Dedifferentiated amniotic fluid mesenchymal stem cell (primary cell): ENCODE measurements at regions not wholly inside any gene's neighbourhood (a gene's known extent, or its start where the extent isn't known, plus 50 kb on each side); places are given as distances from the start of the nearest gene placed in this dataset.
"Not testable (repeated sequence)": the region's sequence is repeated elsewhere in the genome, so short reads cannot be mapped to it uniquely, and the experiment has no call there.

Experiments
- DNase-seq: peaks from one replicate; pipeline ENCODE4 v3.0.0-alpha.2; 2016; ENCODE audit errors: extremely low spot score

DNA sequence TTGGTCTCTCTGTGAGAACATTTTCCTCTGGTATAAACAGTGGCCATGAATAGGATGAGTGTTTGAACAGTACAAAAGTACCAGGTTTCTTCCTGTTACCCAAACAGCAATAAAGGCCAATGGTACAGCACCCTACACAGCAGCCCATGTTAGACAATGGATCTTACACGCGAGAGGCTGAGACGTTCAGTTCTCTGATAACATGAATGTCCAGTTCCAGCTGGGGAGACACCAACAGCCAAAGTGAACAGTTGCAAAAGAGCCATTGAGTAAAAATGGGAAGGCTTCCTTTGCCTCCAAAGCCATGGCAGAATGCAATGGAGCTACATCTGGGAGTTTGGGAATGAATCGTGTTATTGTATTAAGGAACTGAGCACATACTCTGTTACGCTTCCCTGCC, 246.8 kb upstream of the SGK1 start:
- no peak for DNase-seq

DNA sequence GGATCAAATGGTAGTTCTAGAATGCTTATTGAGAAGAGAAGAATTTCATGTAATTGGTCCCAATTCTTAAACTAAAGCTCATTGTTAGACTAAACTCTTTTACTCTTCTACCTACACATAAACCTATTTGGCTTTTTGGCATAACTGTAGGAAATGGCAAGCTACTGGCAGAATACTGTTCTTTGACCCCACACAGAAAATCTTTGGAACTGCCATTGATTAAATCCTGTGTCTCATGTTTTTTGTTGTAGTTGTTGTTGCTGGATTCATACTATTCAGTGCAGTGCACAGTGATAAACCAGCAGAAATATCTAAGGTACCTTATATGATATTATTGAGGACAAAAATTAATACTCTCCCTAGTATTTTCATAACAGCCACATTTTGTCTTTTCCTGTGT, 242.1 kb upstream of the SGK1 start:
- no peak for DNase-seq

DNA sequence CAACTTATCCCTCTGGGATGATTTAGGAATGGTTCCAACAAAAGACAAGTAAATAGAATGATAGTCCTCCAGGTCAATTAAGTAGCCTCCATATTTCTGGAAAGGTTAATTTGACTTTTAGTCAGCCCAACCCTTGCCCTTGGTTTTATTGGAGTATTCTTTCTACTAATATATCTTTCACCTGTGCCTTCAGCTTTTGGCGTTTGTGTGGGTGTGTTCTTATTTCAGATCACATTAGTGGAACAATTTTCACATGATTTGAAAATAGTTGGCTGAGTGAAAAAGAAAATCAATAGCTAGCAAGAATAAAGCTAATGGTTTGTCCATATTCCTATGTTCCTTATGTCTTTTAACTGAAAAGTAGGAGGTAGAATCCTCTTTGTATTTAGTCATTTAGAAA, 239.6 kb upstream of the SGK1 start:
- DNase-seq: no peak

DNA sequence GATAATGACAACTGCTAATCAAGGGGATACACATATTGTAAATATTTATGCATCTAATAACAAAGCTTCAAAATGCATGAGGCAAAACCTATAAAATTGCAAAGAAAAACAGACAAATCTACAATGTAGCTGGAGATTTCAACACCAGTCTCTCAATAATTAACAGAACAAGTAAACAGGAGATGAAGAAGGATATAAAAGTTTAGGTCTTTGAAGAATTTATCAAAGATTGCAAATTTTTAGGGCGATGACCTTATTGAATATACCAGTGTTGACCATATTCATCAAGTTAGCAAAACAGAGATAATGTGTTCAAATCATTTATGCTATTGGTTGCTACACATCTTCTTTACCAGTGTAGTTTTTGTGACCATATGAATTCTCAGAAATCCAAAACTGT, 237.8 kb upstream of the SGK1 start:
- DNase-seq: no peak

DNA sequence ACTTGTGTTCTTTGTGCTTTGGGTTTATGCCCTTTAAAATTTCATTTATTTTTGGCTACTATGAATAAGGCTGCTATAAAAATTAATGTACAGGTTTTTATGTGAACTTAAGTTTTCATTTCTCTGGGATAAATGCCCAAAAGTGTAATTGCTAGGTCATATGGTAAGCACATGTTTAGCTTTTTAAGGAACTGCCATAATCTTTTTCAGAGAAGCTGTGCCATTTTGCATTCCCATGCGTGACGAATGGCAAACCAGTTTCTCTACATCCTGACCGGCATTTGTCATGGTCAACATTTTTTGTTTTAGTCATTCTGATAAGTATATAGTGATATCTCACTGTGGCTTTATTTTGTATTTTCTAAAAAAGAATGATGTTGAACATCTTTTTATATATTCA, 236.0 kb upstream of the SGK1 start:
- no peak for DNase-seq

DNA sequence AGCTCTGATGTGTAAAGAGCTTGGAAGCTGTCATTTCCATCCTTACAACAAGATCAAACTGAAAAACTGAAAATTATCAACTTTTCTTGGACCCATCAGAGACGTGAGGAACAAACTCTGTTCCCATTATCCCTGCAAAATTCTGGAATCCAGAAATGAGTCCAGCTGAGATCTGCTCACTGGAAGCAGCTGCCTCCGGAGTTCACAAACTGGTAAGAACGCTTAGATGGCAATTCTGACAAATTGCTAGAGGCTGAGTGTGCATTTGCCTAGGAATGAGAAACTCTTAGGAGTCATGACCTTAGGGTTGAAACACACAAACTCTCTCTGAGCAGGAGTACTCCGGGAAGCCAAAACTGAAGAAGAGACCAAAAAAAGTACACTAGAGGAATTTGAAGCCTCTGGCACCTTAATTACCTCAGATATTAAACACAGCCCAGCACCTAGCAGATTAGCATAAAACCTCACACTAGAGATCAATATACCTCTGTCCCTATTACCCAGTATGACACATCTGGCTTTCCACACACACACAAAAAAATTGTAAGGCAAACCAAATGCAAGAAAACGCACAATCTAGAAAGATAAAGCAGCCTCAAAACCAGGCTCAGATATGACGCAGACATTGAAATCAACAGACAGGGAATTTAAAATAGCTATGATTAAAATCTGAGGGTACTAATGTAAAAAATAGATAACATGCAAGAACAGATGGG, 233.5 kb upstream of the SGK1 start:
- DNase-seq: peak; percentile 24

DNA sequence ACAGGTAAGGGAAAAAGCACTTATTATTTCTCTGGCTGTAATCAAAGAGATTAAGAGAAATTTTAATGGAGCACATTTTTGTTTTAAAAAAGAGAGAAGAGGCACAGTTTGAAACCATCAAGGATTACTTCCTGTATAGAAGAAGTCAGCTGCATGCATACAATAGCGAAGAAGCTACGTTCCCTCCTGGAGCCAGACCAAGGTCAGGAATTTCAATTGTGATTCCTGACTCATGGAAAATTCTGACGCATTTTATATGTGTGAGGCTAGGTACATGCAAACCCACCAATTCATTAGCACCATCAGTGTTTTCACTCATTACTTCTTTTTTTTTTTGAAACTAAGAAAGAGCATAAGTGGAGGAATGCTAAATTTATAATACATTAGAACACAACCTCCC, 232.7 kb upstream of the SGK1 start:
- no peak for DNase-seq

DNA sequence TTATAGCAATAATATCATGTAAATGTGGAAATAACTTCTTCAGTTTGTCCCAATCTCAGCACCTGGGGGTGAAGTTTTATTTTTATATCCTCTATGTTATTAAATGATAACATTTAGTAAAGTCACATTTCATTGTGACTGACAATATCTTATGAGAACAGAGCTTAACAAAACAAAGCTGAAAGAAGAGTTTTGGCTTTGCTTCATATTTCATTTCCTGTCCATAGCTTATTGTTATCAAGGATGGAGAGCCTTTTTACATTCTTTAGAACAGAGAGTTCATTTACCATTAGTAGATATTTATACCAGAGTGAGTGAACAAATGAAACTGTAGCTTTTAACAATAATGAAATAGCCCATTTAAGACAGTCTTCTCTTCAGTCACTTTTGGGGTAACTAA, 231.9 kb upstream of the SGK1 start:
- no peak for DNase-seq

DNA sequence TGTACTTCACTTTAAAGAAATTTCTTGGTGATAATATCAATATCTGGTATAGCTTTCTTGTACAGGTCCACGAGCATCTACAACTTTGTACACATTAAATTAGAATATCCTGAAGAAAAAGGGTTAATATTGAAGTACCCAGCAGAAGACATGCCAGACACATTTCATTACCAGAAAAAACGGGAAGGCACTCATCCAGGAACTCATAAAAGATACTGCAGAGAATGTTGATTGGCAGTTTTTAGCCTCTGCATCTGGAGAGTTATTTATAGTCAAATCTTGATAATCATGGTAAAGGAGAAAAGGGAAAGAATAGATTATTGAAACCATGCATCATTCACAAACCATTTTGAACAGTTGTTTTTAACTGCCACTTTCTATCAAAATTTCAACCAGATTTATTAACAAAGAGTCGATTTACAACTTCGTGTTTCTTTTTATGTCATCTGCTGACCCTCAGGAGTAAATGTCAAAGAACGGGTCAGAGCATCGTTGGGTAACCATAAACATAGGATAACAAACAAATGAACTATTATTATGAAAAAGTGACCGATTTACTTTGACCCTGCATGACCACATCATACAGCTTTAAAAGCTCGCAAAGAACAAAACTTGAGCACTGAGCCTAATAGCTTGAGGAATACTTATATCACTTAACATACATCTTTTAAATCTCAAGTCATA, 229.2 kb upstream of the SGK1 start:
- DNase-seq: no peak

DNA sequence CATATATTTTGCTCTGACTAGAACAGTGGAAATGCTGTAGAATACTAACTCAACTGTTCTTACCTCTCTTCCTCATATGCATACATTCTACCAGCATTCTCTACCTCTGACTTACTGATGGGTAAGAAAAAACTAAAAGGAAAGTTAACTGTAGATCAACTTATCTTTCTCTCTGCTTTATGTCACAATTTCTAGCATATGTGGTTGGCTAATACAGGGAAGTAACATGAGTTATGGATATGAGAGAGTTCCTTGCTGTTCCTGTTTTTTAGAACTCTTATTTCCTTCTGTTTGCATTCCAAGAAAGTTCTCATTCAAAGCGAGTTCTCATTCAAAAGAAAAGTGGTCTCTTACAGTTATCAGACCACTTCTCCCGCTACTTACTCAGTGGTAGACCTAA, 226.8 kb upstream of the SGK1 start:
- no peak for DNase-seq

DNA sequence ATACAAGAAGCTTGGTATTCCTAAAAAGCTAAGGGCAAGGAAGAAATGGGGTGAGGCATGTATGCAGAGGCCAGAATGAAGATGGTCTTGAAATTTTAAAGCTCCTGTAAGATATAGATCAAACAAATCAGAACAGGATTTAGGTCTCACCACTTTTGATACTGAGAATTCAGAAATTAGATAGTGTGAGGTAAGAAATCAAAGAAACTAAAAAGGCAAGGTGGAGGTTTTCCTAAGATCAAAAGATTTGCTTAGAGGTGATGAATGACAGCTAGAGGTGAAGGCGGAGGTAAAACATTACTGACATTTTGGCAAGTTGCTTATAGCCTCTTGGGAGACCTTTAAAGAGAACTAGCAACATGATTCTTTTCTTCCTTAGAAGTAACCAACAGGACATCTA, 225.2 kb upstream of the SGK1 start:
- no peak for DNase-seq

DNA sequence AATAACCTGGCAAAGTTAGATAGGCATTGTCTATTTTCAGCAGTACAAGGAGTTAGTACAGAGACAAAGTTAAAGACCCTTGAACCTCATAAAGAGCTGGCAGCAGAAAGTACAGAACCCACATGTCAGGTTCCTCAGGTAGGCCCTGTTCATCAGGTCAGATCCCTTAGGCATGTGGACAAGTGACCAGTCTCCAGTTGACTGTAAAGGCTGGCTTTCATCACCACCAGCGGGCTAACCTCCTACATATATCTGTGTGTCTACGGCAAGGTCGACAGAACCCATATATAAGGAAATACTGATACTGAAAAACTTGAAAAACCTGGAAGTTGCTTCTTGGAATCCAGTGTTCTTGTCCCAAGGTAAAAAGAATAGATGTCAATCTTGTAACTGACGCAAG, 223.1 kb upstream of the SGK1 start:
- no peak for DNase-seq

DNA sequence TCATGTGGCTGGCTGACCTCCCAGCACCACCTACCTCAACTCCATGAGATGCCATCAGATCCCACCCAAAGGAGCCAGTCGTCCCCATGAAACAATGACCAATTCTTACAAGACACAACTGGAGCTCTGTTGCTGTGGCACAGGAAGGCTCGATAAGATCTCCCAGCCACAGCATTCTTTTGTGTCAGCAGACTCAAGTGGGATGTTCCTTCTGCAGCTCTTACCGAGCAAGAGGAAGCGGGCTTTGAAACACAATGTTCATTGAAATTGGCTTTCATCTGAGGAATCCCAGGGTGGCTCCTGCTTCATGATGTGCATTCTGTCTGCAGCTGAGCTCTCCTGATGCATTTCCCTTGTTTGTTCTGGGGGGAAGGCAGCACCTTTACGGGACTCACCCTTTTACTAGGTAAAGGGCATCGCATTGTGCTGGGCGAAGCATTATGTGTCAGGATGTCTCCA, 222.0 kb upstream of the SGK1 start:
- DNase-seq: no peak

DNA sequence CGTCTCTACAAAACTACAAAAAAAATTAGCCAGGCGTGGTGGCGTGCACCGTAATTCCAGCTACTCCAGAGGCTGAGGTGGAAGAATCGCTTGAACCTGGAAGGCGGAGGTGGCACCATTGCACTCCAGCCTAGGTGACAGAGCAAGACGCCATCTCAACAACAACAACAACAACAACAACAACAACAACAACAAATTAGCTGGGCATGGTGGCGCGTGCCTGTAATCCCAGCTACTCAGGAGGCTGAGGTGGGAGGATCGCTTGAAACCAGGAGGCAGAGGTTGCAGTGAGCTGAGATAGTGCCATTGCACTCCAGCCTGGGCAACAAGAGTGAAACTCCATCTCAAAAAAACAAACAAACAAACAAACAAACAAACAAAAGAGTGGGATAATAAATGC, 219.9 kb upstream of the SGK1 start:
- DNase-seq: not testable (repeated sequence)

DNA sequence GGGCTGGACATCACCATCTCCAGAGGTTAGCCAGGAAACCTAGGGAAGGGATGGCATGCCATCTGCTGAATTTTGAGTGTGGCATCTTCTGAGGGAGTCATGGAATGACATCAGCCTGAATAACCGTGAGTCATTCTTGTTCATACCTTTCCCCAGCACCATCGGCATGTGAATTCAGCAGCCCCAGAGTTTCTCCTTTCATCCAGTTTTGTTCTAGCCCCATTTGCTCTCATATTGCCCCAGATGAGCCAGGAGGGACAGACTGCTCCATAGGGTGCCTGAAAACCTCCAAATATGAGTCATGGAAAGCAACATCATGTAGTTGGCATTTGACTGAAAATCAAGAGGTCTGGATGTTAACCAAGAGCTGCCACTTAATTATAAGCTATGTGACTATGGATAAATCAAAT, 219.2 kb upstream of the SGK1 start:
- DNase-seq: peak; percentile 63

DNA sequence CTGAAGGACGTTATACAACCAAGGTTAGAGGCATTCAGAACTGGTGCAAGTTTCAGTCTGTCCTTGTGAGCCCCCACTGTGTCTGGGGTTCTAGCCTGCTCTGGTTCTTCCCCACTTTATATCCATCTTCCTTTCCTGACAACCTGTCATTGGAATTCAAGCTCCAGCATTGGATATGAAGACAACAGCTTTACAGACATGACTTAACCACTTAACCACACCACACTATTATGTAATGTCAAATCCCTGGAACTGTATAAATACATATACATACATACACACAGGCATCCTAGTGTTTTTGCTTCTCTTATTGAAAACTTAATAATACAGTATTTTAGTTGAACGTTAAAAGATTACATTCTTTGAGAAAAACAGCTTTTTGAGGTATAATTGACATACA, 217.9 kb upstream of the SGK1 start:
- no peak for DNase-seq

DNA sequence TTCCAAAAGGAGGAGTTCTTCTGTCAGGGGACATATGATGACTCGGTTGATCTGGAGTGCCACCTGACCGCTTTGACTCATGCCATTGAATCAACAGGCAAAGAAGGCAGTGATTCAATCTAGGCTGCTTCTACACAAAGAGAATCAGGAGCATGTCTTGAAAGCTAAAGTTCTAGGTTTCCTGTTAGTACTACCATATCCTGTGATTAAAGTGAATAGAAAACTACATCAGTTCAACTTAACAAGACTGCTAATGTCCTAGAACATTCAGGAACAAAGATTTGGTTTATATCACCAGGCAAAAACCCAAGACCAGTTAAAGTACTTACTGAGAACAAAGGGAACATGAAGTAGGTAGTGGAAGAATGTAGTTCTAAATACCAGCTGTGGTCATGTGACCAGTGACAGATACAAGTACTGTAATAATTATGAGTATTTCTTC, 216.8 kb upstream of the SGK1 start:
- DNase-seq: no peak

DNA sequence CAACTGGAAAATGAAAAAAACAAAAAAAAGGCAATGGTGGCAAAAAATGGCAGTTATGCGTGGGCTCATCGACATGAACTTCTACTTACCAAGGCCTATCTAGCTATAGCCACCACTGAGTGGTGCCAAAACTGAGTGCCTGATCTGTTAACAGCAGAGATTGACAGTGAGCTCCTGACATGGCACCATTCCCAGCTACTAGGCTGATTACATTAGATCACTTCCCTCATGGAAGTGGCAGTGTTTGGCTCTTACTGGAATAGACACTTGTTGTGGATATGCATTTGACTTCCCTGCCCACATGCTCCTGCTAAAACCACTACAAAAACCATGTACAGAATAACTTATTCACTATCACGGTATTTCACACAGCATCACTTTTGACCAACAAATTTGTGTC, 216.1 kb upstream of the SGK1 start:
- DNase-seq: no peak

DNA sequence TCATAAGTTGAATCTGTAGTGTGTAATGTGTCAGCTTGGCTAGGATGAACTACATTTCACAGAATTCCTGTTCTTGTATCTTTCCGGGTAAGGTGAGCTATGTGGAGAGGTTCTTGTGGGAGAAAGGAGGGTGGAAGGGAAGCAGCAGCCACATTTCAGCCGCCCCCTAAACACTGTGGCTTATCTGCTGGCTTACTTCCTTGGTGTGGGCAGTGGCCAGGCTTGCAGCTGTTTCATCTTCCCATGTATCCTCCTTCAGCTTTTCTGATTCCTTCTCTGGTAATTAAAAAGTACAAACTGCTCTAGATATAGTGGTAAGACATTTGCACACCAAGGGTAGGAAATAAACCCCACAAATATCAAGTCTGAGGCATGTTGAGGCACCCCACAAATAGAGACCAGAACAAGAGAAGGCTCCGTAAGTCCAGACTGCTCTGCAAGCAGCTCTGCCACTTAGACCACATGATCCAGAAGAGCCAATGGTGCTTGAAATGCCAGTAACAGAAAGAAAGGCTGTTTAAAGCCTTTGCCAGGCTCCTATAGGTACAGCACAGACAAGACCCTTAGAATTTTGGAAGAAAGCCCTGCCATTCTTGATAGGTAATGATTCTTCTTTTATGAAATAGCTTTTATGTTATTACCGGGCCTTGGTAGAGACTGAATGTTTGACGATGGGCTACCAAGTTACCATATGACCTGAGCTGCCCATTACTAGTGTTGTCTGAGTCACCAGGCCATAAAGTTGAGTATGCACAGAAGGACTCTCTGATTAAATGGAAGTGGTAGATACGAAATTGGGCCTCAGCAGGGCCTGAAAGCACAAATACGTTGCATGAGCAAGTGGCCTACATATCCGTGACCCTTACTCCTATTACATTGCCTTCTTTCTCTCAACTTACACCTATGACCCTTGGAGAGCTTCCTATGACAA, 215.0 kb upstream of the SGK1 start:
- no peak for DNase-seq

DNA sequence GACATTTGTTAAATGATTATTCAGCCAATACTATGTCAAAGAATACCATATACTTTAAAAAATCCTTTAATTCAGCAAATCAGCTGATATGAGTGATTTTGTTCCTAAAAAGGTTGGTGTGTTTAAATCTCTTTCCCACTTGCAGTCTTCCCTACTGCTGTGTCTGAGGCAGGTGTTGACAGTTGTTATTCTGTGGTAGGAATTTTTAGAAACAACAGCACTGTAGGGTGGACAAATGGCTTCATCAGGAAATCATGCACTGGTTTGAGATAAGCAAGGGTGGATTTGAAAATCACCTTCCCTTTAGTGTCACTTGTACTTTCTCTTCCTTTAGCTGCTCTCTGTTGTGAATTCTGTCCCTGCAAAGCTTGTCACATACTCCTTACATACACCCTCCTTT, 213.7 kb upstream of the SGK1 start:
- DNase-seq: no peak

DNA sequence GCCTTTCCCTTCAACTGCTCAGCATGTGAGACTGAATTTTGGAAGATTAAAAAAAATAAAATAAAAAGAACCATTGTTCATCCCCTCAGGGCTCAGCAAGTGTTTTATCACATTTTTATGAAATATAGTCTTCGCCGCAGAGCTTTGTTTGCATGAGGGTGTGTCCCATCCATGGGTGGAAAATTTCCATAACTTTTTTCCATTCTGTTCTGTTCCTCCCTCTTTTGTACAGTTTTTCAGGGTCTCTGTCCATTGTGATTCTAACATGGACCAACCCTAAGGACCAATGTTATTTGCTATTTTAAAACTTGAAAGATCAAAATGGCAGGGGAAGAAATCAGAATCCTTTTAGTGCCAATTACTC, 213.3 kb upstream of the SGK1 start:
- DNase-seq: no peak

DNA sequence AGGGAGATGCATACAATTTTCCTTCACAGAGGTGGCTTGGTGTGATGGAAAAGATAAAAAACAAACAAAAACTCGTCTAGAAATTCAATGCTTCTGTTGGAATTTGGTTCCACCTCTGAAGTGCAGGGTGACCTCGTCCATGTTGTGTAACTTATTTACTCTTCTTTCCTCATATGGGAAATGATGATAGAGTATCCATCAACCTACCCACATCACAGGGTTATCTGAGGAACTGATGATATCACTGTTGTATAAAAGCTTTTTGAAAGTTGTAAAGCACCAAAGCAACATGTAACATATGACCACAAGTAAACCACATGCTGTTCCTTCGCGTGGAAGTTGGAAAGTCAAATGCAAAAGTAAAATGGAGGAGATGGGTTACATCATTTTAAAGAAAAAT, 212.0 kb upstream of the SGK1 start:
- no peak for DNase-seq

DNA sequence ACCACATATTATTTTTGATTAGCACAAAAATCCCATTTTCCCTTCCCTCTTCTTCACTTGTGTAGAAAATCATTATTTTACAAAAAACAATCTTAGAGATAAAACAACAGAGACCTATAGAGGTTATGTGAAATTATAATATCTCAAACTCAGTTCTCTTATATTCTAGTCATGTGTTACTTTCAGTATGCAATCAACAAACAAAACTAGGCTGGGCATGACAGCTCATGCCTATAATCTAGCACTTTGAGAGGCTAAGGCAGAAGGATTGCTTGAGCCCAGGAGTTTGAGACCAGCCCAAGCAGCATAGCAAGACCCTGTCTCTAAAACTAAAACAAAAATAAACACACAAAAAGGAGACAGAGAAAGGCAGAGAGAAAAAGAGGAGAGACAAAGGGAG, 211.4 kb upstream of the SGK1 start:
- no peak for DNase-seq
